ENCODE measurements at regions not wholly inside any gene's neighbourhood (a gene's known extent, or its start where the extent isn't known, plus 50 kb on each side); places are given as distances from the start of the nearest gene placed in this dataset.

DNA sequence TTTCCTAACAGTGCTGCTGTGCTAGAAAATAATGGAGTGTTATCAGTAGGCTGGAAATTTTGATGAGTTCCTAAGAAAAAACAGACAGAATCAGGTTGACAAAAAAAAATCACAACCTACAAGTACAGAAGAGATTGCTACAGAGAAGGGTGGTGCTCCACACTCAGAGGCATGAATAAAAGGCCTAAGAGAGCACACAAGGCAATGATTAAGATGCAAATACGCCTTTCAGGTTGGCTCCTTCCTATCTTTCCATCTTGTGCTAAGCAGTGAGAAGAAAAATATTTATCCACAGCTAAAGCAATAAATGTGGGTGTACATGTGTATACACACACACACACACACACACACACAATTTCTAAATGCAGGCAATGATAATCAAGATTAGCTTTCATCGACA lies 130.6 kb upstream of the UBE2E3 start:
- TF ChIP-seq GATA2 (IDR thresholded peaks at IDR 0.05; ENCODE audit: low read depth, low read length) = no peak
- no peak for TF ChIP-seq GATA3 (IDR thresholded peaks at IDR 0.05; ENCODE audit: low read depth, low read length)
